GM18858 (cell line): ENCODE measurements at regions not wholly inside any gene's neighbourhood (a gene's known extent, or its start where the extent isn't known, plus 50 kb on each side); places are given as distances from the start of the nearest gene placed in this dataset.

ENCODE experiments used
- ATAC-seq: cut with Tn5 transposase; IDR thresholded peaks from one replicate; pipeline ENCODE4 v1.9.1; 2021; ENCODE audit not compliant: unreplicated experiment

GRCh38 chr21:31566611-31567010 lies 92.9 kb upstream of the SOD1 start:
- ATAC-seq, result no peak

- no peak for ATAC-seq
These were observed 93.4 kb upstream of the SOD1 start for GRCh38 chr21:31566064-31566463.

- ATAC-seq, result no peak
These were observed 95.1 kb upstream of the SOD1 start for GRCh38 chr21:31564439-31564838.

- ATAC-seq, result no peak
These were observed 99.0 kb upstream of the SOD1 start for GRCh38 chr21:31560479-31560878.

GRCh38 chr21:31559368-31560119 lies 99.9 kb upstream of the SOD1 start:
- peak; percentile 56 for ATAC-seq

GRCh38 chr21:31558962-31559367 lies 100.5 kb upstream of the SOD1 start:
- peak; percentile 73 for ATAC-seq

- ATAC-seq, result peak; percentile 4
These were observed 101.1 kb upstream of the SOD1 start for GRCh38 chr21:31558189-31558961.

GRCh38 chr21:31557421-31558188 lies 101.9 kb upstream of the SOD1 start:
- no peak for ATAC-seq

GRCh38 chr21:31556662-31557061 lies 102.8 kb upstream of the SOD1 start:
- ATAC-seq, result no peak

- ATAC-seq, result no peak
These were observed 103.7 kb upstream of the SOD1 start for GRCh38 chr21:31555741-31556191.

GRCh38 chr21:31554511-31555022 lies 104.9 kb upstream of the SOD1 start:
- peak; percentile 79 for ATAC-seq

- ATAC-seq, result no peak
These were observed 105.6 kb upstream of the SOD1 start for GRCh38 chr21:31553926-31554325.

GRCh38 chr21:31553461-31553860 lies 106.0 kb upstream of the SOD1 start:
- ATAC-seq, result no peak

GRCh38 chr21:31552826-31553225 lies 106.7 kb upstream of the SOD1 start:
- ATAC-seq, result no peak

GRCh38 chr21:31550070-31550469 lies 109.4 kb upstream of the SOD1 start:
- ATAC-seq, result no peak

GRCh38 chr21:31548688-31549087 lies 110.8 kb upstream of the SOD1 start:
- no peak for ATAC-seq

GRCh38 chr21:31546443-31547170 lies 112.9 kb upstream of the SOD1 start:
- ATAC-seq, result no peak

GRCh38 chr21:31545036-31545435 lies 114.5 kb upstream of the SOD1 start:
- ATAC-seq, result no peak

- ATAC-seq, result no peak
These were observed 116.3 kb upstream of the SOD1 start for GRCh38 chr21:31543191-31543590.

GRCh38 chr21:31538816-31539215 lies 120.7 kb upstream of the SOD1 start:
- no peak for ATAC-seq
